ENCODE measurements at regions not wholly inside any gene's neighbourhood (a gene's known extent, or its start where the extent isn't known, plus 50 kb on each side); places are given as distances from the start of the nearest gene placed in this dataset.

DNA sequence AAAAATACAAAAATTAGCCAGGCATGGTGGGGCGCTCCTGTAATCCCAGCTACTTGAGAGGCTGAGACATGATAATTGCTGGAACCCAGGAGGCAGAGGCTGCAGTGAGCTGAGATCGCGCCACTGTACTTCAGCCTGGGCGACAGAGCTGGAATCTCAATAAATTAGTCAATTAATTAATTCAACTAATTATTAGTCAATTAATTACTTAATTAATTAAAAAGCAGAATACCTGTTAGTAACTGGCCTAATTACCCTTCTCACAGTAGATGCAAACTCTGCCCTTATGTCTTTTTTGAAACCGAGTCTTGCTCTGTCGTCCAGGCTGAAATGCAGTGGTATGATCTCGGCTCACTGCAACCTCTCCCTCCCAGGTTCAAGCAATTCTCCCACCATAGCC lies 261.2 kb downstream of the ASMT start:
- TF ChIP-seq, protein P1, sequence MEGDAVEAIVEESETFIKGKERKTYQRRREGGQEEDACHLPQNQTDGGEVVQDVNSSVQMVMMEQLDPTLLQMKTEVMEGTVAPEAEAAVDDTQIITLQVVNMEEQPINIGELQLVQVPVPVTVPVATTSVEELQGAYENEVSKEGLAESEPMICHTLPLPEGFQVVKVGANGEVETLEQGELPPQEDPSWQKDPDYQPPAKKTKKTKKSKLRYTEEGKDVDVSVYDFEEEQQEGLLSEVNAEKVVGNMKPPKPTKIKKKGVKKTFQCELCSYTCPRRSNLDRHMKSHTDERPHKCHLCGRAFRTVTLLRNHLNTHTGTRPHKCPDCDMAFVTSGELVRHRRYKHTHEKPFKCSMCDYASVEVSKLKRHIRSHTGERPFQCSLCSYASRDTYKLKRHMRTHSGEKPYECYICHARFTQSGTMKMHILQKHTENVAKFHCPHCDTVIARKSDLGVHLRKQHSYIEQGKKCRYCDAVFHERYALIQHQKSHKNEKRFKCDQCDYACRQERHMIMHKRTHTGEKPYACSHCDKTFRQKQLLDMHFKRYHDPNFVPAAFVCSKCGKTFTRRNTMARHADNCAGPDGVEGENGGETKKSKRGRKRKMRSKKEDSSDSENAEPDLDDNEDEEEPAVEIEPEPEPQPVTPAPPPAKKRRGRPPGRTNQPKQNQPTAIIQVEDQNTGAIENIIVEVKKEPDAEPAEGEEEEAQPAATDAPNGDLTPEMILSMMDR (conservative IDR thresholded peaks at IDR 0.05; ENCODE audit: low read depth, low read length): no peak
- no peak for TF ChIP-seq EZH2 (IDR thresholded peaks at IDR 0.05; ENCODE audit: borderline replicate concordance, low read depth, low read length, poor library complexity, severe bottlenecking)
